ENCODE measurements at regions not wholly inside any gene's neighbourhood (a gene's known extent, or its start where the extent isn't known, plus 50 kb on each side); places are given as distances from the start of the nearest gene placed in this dataset.
"Not testable (repeated sequence)": the region's sequence is repeated elsewhere in the genome, so short reads cannot be mapped to it uniquely, and the experiment has no call there.

DNA sequence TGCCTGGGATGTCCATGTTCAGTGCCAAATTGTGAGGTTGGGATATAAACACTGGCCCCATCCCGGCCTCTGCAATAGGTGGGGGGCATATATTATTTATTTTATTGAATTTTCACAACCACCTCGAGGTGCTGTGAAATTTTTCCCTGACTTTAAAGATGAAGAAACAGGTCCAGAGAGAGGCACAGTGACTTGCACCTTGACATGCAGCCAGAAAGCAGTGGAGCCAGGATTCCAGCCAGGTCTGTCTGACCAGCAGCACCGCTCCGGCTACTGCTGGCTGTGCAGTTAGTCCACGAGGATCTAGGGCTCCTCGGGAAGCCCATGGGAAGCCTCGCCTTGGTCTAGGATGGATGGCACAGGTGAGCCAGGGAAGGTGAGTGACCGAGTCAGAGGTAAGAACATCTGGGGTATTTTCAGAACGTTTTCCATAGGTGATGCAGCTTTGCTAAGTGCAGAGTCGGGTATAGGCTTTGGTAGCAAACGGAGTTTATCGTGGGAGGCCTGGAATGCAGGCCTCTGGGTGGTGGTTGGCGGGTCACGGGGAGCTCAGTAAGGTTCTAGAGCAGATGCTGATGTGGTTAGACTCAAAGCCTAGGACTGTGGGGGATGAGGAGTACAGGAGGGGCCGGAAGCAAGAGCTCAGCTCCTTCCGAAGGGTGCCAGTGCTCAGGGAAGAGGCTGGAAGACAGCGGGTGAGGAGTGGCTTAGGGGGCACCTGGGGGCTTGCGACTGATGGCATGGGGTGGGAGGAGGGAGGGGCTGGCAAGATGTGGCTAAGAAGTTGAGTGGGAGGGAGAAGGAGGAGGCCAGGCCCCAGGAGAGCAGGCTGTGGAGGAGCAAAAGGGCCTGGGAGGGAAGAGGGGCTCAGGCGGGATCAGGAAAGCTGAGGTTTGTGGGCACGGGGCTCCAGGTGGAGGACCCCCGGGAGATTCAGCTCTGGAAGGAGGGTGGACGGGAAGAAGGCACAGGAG is 107.7 kb upstream of the LRPAP1 start:
- TF ChIP-seq, protein P1, sequence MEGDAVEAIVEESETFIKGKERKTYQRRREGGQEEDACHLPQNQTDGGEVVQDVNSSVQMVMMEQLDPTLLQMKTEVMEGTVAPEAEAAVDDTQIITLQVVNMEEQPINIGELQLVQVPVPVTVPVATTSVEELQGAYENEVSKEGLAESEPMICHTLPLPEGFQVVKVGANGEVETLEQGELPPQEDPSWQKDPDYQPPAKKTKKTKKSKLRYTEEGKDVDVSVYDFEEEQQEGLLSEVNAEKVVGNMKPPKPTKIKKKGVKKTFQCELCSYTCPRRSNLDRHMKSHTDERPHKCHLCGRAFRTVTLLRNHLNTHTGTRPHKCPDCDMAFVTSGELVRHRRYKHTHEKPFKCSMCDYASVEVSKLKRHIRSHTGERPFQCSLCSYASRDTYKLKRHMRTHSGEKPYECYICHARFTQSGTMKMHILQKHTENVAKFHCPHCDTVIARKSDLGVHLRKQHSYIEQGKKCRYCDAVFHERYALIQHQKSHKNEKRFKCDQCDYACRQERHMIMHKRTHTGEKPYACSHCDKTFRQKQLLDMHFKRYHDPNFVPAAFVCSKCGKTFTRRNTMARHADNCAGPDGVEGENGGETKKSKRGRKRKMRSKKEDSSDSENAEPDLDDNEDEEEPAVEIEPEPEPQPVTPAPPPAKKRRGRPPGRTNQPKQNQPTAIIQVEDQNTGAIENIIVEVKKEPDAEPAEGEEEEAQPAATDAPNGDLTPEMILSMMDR (IDR thresholded peaks at IDR 0.05; ENCODE audit: low read depth, low read length) = no peak
- in situ Hi-C loops (cut with HindIII; ENCODE audit: low sequenced_read_pairs) = no loop called here
- H3K4me3 ChIP-seq (ENCODE audit: low read depth, low read length) = no peak overlapping the region
- no peak for DNase-seq (ENCODE audit: low read depth, low spot score)

DNA sequence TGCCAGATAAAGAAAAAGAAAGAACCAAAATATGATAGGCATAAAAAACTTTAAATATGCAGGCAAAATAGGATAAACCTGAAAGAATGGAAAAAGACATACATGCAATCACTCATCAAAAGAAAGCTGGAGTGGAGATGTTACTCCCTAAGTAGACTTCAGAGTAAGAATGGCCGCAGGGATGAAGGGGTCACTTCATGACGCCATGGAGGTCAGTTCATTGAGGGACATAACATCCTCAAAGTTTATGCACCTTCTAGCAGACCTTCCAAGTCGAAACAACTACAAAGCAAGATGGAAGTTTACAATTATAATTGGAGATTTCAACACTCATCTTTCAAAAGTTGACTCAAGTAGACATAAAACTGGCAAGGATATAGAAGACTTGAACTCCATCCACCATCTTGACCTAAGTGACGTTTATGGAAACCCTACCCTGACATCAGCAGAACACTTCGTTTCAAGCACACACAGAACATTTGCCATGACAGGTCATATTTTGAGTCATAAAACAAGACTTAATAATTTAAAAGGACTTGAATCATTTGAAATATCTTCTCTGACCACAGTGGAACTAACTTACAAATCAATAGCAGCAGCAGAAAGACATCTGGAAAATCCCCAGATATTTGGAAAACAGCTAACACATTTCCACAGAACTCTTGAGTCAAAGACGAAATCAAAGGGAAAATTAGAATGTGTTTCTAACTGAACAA is 106.0 kb upstream of the LRPAP1 start:
- H3K4me3 ChIP-seq (ENCODE audit: low read depth, low read length) = no peak overlapping the region
- in situ Hi-C loops (cut with HindIII; ENCODE audit: low sequenced_read_pairs) = no loop called here
- TF ChIP-seq, protein P1 (IDR thresholded peaks at IDR 0.05; ENCODE audit: low read depth, low read length) = no peak
- DNase-seq (ENCODE audit: low read depth, low spot score) = no peak

DNA sequence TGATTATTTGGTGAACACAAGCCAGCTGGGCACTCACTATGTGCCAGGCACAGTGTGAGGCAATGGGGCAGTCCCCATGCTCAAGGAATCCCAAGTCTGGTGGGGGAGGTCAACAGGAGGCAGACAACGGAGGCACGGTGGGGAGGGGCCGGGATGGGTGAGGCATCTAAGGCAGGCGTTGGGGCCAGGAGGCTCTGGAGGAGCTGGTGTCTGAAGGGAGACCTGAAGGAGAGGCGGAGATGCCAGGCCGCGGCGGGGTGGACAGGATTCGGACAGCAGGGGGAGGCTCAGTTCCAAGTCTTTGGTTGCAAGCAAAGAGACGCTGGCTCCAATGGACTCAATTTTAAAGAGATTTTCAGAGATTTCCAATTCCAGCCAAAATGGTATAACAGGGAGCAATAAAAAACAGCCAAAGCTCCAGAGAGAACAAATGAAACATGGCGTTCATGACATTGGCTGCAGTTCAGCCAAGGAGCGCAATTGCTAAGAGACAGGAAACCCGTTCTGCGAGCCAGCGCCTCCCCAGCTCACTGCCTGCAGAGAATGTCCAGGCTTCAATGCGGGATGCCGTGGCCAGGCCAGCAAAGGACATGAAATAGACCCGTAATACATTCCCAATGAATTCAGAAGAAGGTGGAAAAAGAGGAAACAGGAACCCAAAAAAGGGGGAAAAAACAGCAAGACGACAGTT is 105.2 kb upstream of the LRPAP1 start:
- no peak overlapping the region for H3K4me3 ChIP-seq (ENCODE audit: low read depth, low read length)
- TF ChIP-seq, protein P1 (IDR thresholded peaks at IDR 0.05; ENCODE audit: low read depth, low read length) = no peak
- DNase-seq (ENCODE audit: low read depth, low spot score) = no peak
- in situ Hi-C loops (cut with HindIII; ENCODE audit: low sequenced_read_pairs) = no loop called here

DNA sequence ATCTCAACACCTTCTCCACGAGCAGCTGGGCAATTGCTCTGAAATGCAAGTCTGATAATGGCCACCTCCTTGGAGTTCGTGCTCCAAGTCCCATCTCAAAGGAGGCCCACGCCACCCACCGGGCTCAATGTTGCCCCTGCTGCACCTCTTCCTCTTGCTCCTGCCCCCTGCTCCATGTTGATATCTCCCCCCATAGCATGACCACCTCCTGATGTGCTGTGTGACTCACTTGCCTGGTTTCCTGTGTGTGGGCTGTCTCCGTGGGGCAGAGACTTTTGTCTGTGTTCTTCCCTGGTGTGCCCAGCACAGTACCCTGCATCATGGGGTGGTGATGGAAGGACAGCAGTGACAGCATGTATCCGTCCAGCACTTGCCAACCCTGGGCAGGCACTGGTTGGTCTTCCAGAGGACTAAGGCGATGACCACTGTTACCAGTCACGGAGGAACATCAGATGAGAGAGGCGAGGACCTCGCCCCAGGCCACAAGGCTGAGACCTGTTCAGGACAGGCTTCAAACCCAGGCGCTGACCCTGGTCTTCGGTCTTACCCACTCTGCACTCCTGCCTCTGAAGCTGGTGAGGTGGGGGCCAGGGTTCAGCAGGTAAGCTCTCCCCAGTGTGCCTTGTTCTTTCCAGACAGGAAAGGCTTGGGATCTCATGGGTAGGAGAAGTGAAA is 104.6 kb upstream of the LRPAP1 start:
- TF ChIP-seq, protein P1 (IDR thresholded peaks at IDR 0.05; ENCODE audit: low read depth, low read length) = no peak
- H3K4me3 ChIP-seq (ENCODE audit: low read depth, low read length) = no peak overlapping the region
- in situ Hi-C loops (cut with HindIII; ENCODE audit: low sequenced_read_pairs) = no loop called here
- DNase-seq (ENCODE audit: low read depth, low spot score) = no peak

DNA sequence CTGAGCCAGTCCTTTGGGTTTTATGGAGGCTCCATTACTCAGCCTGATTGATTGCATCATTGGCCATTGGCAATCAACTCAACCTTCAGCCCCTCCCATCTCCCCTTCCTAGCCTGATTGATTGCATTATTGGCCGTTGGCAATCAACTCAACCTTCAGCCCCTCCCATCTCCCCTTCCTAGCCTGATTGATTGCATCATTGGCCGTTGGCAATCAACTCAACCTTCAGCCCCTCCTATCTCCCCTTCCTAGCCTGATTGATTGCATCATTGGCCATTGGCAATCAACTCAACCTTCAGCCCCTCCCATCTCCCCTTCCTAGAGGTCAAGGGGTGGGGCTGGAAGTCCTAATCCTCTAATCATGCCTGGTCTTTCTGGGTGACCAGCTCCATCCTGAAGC is 103.8 kb upstream of the LRPAP1 start:
- DNase-seq (ENCODE audit: low read depth, low spot score); in situ Hi-C loops (cut with HindIII; ENCODE audit: low sequenced_read_pairs); H3K4me3 ChIP-seq (ENCODE audit: low read depth, low read length): not testable (repeated sequence)

DNA sequence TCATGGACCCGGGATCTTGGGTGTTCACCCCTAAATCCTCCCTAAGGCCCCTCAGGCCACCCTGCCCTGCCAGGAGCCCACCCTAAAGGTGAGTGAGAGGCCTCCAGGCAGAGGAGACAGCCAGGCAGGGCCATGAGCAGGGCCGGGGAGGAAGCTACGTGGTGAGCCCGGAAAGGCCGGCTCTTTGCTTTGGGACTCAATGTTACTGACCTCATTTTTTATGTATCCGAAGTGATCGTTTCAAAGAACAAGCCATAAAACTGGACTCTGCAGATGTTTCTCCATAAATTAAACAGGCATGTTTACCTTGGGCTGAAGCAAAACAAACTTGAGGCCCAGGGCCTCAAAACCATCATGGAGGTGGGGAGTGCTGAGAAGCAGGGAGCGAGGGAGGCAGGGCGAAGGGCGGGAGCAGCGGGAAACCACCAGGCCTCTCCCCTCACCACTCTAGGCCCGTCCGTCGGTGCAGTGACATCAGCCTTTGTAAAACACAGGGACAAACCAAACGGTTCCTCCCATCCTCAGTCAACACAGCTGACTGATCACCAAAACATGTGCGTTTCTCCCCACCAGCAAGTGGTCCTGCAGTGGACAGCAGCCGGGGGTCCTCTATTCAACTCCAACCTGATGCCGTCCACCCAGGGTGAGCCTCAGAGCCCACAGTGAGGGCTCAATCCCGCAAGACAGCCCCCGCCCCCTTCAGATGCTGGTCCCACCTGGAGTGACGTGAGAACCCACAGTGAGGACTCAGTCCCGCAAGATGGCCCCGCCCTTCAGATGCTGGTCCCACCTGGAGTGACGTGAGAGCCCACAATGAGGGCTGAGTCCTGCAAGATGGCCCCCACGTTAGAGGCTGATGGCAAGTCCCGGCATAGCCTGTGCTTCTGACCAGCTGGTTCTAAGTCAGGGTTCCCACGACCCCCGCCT is 102.9 kb upstream of the LRPAP1 start:
- in situ Hi-C loops (cut with HindIII; ENCODE audit: low sequenced_read_pairs) = no loop called here
- TF ChIP-seq, protein P1 (IDR thresholded peaks at IDR 0.05; ENCODE audit: low read depth, low read length) = no peak

More for the DNA sequence above, 102.9 kb upstream of the LRPAP1 start:
- DNase-seq (ENCODE audit: low read depth, low spot score) = no peak
- no peak overlapping the region for H3K4me3 ChIP-seq (ENCODE audit: low read depth, low read length)

Data from astrocyte of the spinal cord (primary cell).